ENCODE measurements at regions not wholly inside any gene's neighbourhood (a gene's known extent, or its start where the extent isn't known, plus 50 kb on each side); places are given as distances from the start of the nearest gene placed in this dataset.

DNA sequence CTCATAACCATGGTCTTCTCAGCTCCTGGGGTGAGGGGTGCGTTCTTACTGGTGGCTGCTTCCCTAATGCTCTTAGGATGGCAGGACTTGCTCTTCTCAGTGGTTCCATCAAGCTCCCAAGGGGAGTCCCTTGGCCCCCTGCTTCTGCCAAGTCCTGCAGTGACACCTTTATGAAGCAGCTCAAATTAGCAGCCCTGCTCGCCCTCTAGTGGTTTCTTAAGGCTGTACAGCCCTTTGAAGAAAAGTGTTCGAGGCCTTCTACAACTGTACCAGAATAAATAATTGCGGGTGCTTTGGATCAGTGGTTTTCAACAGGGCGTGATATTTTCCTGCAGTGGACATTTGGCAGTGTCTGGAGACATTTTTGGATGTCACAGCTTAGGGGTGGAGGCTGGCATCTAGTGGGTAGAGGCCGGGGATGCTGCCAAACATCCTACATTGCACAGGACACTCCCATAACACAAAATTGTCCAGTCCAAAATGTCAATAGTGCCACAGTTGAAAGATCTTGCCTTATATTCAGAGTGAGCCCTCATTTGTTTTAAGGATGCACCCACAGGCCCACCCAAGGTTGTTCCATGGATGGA is 204.7 kb upstream of the S100G start:
- Histone ChIP-seq H3K36me3 (ENCODE audit: control insufficient read depth in 1 of 2, insufficient read depth in 2 of 2, low read length in 2 of 2) (no peaks in the 10 kb centered on the region), H3K4me1 (ENCODE audit: control insufficient read depth in 1 of 2, insufficient read depth in 2 of 2, low read length in 2 of 2) (peaks cover 0 to 3% of the 10 kb centered on the region in 2 experiments), H2AFZ (ENCODE audit: insufficient read depth, low read length, poor library complexity) (no peak overlapping the region), H3K4me3 (ENCODE audit: low read depth, low read length) (no peak overlapping the region), H3K4ac (ENCODE audit: low read depth, low read length) (no peak overlapping the region), H4K91ac (ENCODE audit: low read depth, low read length) (no peak overlapping the region), H3K18ac (ENCODE audit: low read length) (no peak overlapping the region), H2BK12ac (ENCODE audit: low read length) (no peak overlapping the region), H2BK120ac (ENCODE audit: insufficient read depth, low read length, poor library complexity) (no peak overlapping the region), H3K9me3 (ENCODE audit: insufficient read depth, low read depth, low read length) (no peaks in the 10 kb centered on the region), H2BK5ac (ENCODE audit: low read depth, low read length, poor library complexity) (no peak overlapping the region), H3K9ac (ENCODE audit: low read length) (no peak overlapping the region), H3K79me2 (ENCODE audit: control insufficient read depth, insufficient read depth, low read length, poor library complexity) (no peaks in the 10 kb centered on the region), H4K12ac (ENCODE audit: low read depth, low read length) (no peak overlapping the region), H3K79me1 (ENCODE audit: low read length) (no peaks in the 10 kb centered on the region), H3K14ac (ENCODE audit: low read length) (no peak overlapping the region), H4K8ac (ENCODE audit: low read depth, low read length) (no peak overlapping the region), H3K27ac (ENCODE audit: low read depth, low read length) (no peak overlapping the region), H3K23ac (ENCODE audit: low read length) (no peak overlapping the region), H3K4me2 (ENCODE audit: low read length) (no peak overlapping the region), H2AK5ac (ENCODE audit: low read length) (no peak overlapping the region), H3K27me3 (ENCODE audit: insufficient read depth, low read length) (no peaks in the 10 kb centered on the region)
- WGBS (ENCODE audit: extremely low coverage, insufficient coverage, insufficient read length), result no CpG with 5 or more reads among the region's 6 CpGs
- DNase-seq, result peak in 1 of 2 donors; percentile 58

DNA sequence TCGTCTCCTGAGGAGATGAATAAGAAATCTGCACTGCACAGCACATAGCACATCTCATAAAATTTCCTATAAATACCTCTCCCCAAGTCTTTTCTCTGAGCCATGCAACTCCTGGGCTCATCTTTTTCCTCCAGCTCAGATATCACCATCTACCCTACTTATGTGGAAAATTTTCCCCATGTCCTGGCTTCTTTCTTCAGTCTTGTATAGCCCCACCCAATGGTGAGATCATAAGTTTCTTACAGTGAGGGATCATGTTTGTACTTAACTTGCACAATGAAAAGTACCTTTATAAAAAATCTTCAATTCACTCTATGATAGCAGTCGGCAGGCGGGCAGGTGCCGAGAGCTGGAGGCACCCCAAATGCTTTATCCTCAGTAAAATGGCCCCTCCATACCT is 198.6 kb upstream of the S100G start:
- no peak overlapping the region for H2BK5ac ChIP-seq (ENCODE audit: low read depth, low read length, poor library complexity)
- no peaks in the 10 kb centered on the region for H3K27me3 ChIP-seq (ENCODE audit: insufficient read depth, low read length)
- no peak for DNase-seq
- H4K12ac ChIP-seq (ENCODE audit: low read depth, low read length), result no peak overlapping the region
- H3K18ac ChIP-seq (ENCODE audit: low read length), result no peak overlapping the region
- no peak overlapping the region for H4K8ac ChIP-seq (ENCODE audit: low read depth, low read length)
- H2AK5ac ChIP-seq (ENCODE audit: low read length), result no peak overlapping the region
- no peak overlapping the region for H3K9ac ChIP-seq (ENCODE audit: low read length)
- H3K4me3 ChIP-seq (ENCODE audit: low read depth, low read length), result no peak overlapping the region
- no peaks in the 10 kb centered on the region for H3K9me3 ChIP-seq (ENCODE audit: insufficient read depth, low read depth, low read length)
- H3K79me2 ChIP-seq (ENCODE audit: control insufficient read depth, insufficient read depth, low read length, poor library complexity), result no peaks in the 10 kb centered on the region
- no peak overlapping the region for H3K4me2 ChIP-seq (ENCODE audit: low read length)
- no peak overlapping the region for H3K27ac ChIP-seq (ENCODE audit: low read depth, low read length)
- H4K91ac ChIP-seq (ENCODE audit: low read depth, low read length), result no peak overlapping the region
- H3K79me1 ChIP-seq (ENCODE audit: low read length), result no peaks in the 10 kb centered on the region
- H3K36me3 ChIP-seq (ENCODE audit: control insufficient read depth in 1 of 2, insufficient read depth in 2 of 2, low read length in 2 of 2), result no peaks in the 10 kb centered on the region
- no peak overlapping the region for H3K4ac ChIP-seq (ENCODE audit: low read depth, low read length)
- H3K4me1 ChIP-seq (ENCODE audit: control insufficient read depth in 1 of 2, insufficient read depth in 2 of 2, low read length in 2 of 2), result no peaks in the 10 kb centered on the region
- no peak overlapping the region for H2BK12ac ChIP-seq (ENCODE audit: low read length)
- no peak overlapping the region for H3K14ac ChIP-seq (ENCODE audit: low read length)
- H2BK120ac ChIP-seq (ENCODE audit: insufficient read depth, low read length, poor library complexity), result no peak overlapping the region
- no peak overlapping the region for H3K23ac ChIP-seq (ENCODE audit: low read length)
- H2AFZ ChIP-seq (ENCODE audit: insufficient read depth, low read length, poor library complexity), result no peak overlapping the region
- no CpG with 5 or more reads among the region's 4 CpGs for WGBS (ENCODE audit: extremely low coverage, insufficient coverage, insufficient read length)

DNA sequence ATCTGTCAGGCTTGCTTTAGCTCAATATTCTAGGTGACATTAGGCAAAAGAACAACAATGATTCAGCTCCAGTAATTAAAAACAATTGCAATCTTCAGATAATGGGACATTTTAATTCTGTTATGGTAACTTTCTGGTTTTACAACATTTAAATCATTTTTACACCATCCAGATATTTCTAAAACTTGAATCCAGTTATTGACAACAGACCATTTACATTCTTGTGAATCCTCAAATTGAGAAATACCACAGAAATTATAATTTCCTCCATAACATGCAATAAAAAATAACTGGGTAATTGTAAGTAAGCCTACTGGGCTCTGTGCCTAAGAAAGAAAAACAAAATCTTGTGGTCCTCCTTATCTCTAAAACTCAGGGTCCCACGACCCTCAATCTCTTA is 195.0 kb upstream of the S100G start:
- Histone ChIP-seq H3K27me3 (ENCODE audit: insufficient read depth, low read length) (no peaks in the 10 kb centered on the region), H3K36me3 (ENCODE audit: control insufficient read depth in 1 of 2, insufficient read depth in 2 of 2, low read length in 2 of 2) (no peaks in the 10 kb centered on the region), H3K14ac (ENCODE audit: low read length) (no peak overlapping the region), H3K4me1 (ENCODE audit: control insufficient read depth in 1 of 2, insufficient read depth in 2 of 2, low read length in 2 of 2) (no peaks in the 10 kb centered on the region), H3K4me3 (ENCODE audit: low read depth, low read length) (no peak overlapping the region), H2BK12ac (ENCODE audit: low read length) (no peak overlapping the region), H2BK5ac (ENCODE audit: low read depth, low read length, poor library complexity) (no peak overlapping the region), H4K91ac (ENCODE audit: low read depth, low read length) (no peak overlapping the region), H4K12ac (ENCODE audit: low read depth, low read length) (no peak overlapping the region), H3K4me2 (ENCODE audit: low read length) (no peak overlapping the region), H3K79me1 (ENCODE audit: low read length) (no peaks in the 10 kb centered on the region), H4K8ac (ENCODE audit: low read depth, low read length) (no peak overlapping the region), H3K79me2 (ENCODE audit: control insufficient read depth, insufficient read depth, low read length, poor library complexity) (no peaks in the 10 kb centered on the region), H3K9ac (ENCODE audit: low read length) (no peak overlapping the region), H3K23ac (ENCODE audit: low read length) (no peak overlapping the region), H3K9me3 (ENCODE audit: insufficient read depth, low read depth, low read length) (no peaks in the 10 kb centered on the region), H2AK5ac (ENCODE audit: low read length) (no peak overlapping the region), H2AFZ (ENCODE audit: insufficient read depth, low read length, poor library complexity) (no peak overlapping the region), H3K27ac (ENCODE audit: low read depth, low read length) (no peak overlapping the region), H2BK120ac (ENCODE audit: insufficient read depth, low read length, poor library complexity) (no peak overlapping the region), H3K4ac (ENCODE audit: low read depth, low read length) (no peak overlapping the region), H3K18ac (ENCODE audit: low read length) (no peak overlapping the region)
- no CpG with 5 or more reads among the region's 1 CpG for WGBS (ENCODE audit: extremely low coverage, insufficient coverage, insufficient read length)
- peak in 1 of 2 donors; percentile 22 for DNase-seq

DNA sequence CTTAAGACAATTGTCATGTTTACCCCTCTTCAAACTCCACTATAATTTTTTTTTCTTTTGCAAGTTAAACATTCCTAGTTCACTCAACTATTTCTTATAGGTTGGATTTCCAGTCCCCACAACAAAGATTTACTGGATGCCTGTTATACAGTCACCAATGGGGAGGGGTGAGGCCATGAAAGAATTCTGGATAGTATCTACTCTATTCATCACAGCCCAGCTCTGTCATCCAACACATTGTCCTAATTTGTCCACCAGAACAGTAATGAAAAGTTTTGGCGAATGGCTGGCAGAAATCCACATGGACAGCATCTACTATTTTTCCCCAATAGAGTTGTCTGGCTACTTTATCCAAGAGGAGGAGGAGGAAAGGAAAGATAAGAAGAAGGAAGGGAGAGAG is 192.7 kb upstream of the S100G start:
- no peaks in the 10 kb centered on the region for H3K36me3 ChIP-seq (ENCODE audit: control insufficient read depth in 1 of 2, insufficient read depth in 2 of 2, low read length in 2 of 2)
- no peaks in the 10 kb centered on the region for H3K4me1 ChIP-seq (ENCODE audit: control insufficient read depth in 1 of 2, insufficient read depth in 2 of 2, low read length in 2 of 2)

More for the DNA sequence above, 192.7 kb upstream of the S100G start:
- Histone ChIP-seq H3K18ac (ENCODE audit: low read length) (no peak overlapping the region), H3K9ac (ENCODE audit: low read length) (no peak overlapping the region), H3K27ac (ENCODE audit: low read depth, low read length) (no peak overlapping the region), H3K4me2 (ENCODE audit: low read length) (no peak overlapping the region), H3K79me2 (ENCODE audit: control insufficient read depth, insufficient read depth, low read length, poor library complexity) (no peaks in the 10 kb centered on the region), H3K14ac (ENCODE audit: low read length) (no peak overlapping the region), H2BK5ac (ENCODE audit: low read depth, low read length, poor library complexity) (no peak overlapping the region), H3K79me1 (ENCODE audit: low read length) (no peaks in the 10 kb centered on the region), H2BK12ac (ENCODE audit: low read length) (no peak overlapping the region), H3K27me3 (ENCODE audit: insufficient read depth, low read length) (no peaks in the 10 kb centered on the region), H3K23ac (ENCODE audit: low read length) (no peak overlapping the region), H3K4ac (ENCODE audit: low read depth, low read length) (no peak overlapping the region), H2BK120ac (ENCODE audit: insufficient read depth, low read length, poor library complexity) (no peak overlapping the region), H2AK5ac (ENCODE audit: low read length) (no peak overlapping the region), H2AFZ (ENCODE audit: insufficient read depth, low read length, poor library complexity) (no peak overlapping the region), H4K12ac (ENCODE audit: low read depth, low read length) (no peak overlapping the region), H3K9me3 (ENCODE audit: insufficient read depth, low read depth, low read length) (no peaks in the 10 kb centered on the region), H3K4me3 (ENCODE audit: low read depth, low read length) (no peak overlapping the region), H4K8ac (ENCODE audit: low read depth, low read length) (no peak overlapping the region), H4K91ac (ENCODE audit: low read depth, low read length) (no peak overlapping the region)
- DNase-seq, result no peak
- WGBS (ENCODE audit: extremely low coverage, insufficient coverage, insufficient read length), result no CpG with 5 or more reads among the region's 1 CpG
